ENCODE measurements at regions not wholly inside any gene's neighbourhood (a gene's known extent, or its start where the extent isn't known, plus 50 kb on each side); places are given as distances from the start of the nearest gene placed in this dataset.
"Not testable (repeated sequence)": the region's sequence is repeated elsewhere in the genome, so short reads cannot be mapped to it uniquely, and the experiment has no call there.

DNA sequence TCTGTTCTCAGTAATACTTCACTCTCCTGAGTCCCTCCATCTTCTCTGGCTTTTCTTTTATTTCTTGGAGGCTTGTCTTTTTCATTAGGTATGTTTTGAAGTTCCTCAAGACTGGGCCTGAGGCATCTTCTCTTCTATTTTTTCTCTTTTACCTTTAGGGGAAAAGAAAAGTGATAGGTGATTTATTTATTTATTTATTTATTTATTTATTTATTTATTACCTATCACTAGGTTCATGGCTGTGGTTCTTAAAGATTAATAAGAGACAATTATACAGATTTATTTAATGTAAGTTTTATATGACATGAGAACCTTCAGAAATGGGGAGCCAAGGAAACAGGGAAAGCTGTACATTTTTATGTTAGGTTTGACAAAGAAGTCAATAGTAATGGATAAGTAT is 330.3 kb upstream of the RBMS3 start:
- no peak for DNase-seq (ENCODE audit: low spot score)

GRCh38 chr3:28951772-28952556 is 328.9 kb upstream of the RBMS3 start:
- no peak for DNase-seq (ENCODE audit: low spot score)

- no peak for DNase-seq (ENCODE audit: low spot score)
These were observed 322.2 kb upstream of the RBMS3 start for GRCh38 chr3:28958656-28959055.

GRCh38 chr3:28971156-28971555 is 309.7 kb upstream of the RBMS3 start:
- no peak for DNase-seq (ENCODE audit: low spot score)

DNA sequence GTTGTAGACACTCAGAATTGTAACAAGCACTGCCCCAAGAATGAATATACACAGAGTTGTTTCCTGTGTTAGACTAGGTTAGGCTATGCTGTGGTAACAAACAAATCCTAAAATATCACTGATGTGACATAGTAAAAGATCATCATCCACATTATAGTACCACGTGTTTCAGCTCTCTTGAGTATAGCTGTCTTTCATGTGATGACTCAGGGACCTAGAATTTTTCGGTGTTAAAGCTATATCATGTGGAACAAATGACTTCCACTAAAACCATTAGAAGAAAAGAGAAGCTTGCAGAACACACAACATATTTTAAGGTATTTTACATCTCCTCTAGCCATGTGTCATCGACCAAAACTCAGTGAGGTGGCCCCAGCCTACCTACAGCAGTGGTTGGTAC is 307.9 kb upstream of the RBMS3 start:
- no peak for DNase-seq (ENCODE audit: low spot score)

DNA sequence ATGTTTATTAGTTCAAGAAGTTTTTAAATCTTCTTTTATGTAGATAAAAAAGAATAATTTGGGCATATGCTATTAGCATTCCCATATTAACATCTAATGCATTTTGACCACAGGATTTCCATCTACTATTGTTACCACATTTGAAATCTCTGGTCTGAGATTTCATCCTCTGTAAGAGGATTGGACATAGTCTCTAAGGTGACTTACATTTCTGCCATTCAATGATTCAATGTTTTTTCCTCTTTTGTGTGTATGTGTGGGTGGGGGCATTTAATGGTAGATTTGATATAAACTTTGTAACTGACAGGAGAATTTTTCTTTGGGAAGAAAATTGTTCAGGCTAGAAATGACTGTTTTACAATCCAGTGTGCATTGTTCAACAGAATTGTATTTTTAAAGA is 307.3 kb upstream of the RBMS3 start:
- DNase-seq (ENCODE audit: low spot score): no peak

DNA sequence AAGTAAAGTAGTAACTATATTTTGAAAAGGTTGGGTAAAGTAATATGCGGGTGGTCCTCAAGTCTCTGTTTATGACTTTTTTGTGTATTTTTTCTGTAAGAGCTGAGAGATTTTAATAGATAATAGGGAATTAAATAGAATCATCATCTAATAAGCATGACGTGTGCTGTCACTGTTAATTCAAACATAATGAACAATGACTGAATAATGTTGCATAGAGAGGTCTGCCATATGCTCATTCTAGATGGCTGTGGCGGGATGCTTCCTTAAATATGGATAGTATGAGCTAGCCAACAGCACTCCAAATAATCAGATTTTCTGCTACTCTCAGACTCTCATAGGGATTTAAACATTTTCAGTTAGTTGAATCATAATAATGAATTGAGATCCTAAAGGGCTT is 302.8 kb upstream of the RBMS3 start:
- DNase-seq (ENCODE audit: low spot score): no peak

DNA sequence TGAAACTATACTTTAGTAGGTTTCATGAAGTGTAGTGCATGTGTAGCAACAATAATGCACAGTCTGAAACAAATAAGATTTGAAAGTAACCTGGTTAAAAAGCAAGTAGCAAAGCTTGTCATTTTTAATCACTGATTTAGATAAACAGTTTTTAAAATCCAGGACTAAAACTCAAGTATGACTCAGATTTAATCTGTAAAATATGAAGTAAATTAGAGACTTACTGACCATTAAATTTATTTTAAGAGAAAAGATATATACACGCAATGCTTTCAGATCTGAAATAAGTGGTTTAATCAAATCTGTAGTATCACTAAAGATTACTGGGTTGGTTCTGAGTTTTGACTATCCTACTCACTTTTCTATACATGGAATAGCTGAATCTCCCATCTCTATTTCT is 300.7 kb upstream of the RBMS3 start:
- no peak for DNase-seq (ENCODE audit: low spot score)

- DNase-seq (ENCODE audit: low spot score): no peak
These were observed 300.2 kb upstream of the RBMS3 start for GRCh38 chr3:28980631-28981030.

DNA sequence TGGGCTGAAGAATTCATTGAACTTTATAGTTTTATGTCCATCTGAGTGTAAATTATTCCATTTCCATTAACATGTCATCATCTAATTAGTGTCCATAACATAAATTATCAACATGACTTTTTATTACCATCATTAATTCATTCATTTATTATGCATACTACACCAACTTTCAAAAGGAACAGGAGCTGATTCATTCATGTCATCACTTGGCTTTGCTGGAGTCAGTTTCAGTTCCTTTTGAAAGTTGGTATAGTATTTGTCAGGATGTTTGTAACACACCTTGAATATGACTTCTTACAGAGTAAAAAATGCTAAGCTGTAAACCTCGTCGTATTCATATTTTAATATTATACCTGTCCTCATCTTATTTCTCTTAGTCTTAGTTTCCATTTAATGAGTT is 298.0 kb upstream of the RBMS3 start:
- no peak for DNase-seq (ENCODE audit: low spot score)

DNA sequence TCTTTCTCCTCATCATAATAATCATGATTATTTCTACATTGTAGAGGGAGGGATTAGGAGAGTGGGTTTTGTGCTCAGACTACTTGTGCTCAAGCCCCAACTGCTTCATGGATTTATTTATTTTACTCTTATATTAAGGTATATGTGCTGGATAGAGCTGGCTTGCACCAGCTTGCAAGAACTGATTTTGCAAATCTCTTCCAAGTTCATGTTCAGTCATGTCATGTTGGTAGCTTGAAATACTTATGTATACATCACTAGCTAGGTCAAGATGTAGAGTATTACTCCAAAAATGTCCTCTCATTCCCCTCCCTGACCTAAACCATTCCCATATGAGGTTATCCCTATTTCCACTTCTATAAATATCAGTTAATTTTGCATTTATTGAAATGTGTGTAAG is 293.9 kb upstream of the RBMS3 start:
- no peak for DNase-seq (ENCODE audit: low spot score)

GRCh38 chr3:28989646-28990089 is 291.2 kb upstream of the RBMS3 start:
- DNase-seq (ENCODE audit: low spot score): no peak

DNA sequence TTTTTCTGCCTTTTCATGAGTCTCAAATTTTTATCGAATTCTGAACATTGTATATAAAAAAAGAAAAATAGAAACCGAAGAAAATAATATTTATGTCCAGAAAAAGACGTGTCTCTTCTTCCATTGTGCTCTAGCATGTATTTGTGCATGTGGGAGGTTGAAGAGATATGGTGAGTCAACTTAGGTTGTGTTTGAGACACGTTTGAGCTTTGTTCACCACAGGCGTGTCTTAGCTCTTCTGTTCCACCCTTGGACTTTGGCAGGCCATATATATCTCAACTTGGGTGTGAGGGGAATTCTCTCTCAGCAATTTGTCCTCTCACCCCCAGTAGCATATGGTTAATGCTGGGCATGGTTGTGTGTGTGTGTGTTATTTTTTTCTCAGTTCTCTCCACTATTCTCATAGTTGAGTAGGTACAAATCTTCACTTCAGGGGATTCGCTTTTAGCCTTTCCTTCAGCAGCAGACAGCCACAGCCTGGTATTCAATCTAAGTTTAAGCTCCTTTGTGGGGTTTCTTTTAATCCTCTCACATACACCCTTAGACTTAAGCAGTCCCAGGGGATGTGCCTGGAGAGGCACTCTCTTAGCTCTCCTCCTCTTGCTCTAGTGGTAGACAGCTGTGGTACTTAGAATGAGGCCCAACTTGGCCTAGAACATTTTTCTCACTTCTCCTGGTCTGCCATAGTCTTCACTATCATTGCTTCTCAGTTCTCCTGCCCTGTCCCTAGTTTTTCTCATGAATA is 286.5 kb upstream of the RBMS3 start:
- DNase-seq (ENCODE audit: low spot score): no peak

DNA sequence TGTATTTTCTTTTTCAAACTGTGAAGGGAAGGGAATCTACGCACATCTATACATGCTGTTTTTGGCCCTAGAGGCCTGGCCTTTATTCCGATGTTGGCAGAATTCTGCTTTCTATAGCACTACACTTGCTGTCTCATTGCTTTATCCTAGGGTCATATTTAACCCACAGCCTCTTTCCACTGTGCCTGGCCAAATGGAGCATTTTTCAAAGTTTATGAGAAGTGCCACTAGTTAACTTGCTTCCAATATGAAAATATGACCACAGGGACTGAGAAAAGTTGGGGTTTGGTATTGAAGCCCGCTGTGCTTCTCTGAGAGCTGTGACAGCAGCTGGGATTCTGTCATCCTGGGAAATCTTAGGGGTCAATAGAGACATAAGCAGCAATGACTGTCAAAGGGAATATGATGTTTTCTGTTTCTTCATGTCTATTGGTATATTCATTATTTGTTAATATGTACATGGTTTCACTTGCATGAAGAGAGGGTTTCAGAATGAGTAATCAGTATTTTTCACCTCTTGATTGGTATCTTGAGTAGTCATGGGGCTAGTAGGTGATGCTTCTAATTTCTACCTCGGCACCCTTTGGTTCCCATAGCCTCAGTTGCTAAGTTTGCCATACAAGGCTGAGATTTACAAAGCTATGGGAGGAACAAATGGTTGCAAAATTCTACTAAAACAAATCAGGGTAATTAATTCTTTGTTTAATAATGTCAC is 275.8 kb upstream of the RBMS3 start:
- DNase-seq (ENCODE audit: low spot score): no peak

- no peak for DNase-seq (ENCODE audit: low spot score)
These were observed 275.0 kb upstream of the RBMS3 start for GRCh38 chr3:29005862-29006261.

DNA sequence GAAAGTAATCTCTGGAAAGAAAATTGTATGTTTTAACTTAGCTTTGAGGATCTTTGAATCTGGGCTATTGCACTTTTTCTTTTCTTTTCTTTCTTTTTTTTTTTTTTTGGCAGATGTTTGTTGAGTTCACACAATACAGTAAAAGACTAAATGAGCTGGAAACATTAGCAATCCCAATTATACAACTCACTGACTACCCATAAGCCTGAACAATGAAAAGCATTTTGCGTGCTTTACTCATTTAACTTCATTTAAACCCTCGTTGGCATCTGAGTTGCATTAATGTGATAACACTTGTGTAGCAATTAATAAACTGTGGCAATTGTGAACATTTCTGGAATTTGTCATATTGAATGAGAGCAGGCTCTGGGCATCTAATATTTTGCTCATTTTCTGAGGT is 269.4 kb upstream of the RBMS3 start:
- DNase-seq (ENCODE audit: low spot score): no peak

DNA sequence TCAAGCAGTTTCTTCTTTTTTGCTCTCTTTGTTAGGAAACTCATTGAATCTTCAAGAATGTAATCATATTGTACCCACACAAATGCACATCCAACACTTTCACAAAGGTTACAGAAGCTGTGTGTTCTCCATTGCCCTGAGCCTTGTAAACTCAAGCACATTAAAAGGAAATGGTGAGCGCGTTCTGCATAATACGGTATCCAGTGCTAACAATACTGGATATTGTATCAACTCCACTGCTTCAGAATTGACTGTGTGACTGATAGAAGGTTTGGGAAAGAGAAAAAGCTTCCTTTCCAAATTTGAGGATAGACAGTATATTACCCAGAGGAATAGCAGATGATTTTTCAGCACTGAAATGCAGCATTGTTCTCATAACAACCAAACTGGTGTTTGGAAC is 268.9 kb upstream of the RBMS3 start:
- DNase-seq (ENCODE audit: low spot score): no peak

DNA sequence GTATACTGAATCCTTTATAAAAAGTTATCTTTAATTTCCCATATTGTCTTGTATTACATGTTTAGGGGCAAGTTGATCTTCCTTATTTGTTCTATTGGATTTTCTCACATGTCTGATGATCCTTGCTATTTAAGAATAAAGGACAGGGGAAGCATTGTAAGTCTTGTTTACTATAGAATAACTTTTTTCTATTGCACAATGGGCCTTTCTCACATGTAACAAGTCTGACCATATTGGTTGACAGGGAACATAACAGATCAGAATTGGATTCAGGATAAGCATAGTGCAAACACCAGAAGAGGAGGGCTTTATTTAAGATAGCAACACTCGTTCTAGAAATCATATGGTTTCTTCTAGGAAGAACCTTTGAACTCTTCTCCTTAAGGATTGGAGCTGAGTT is 257.9 kb upstream of the RBMS3 start:
- no peak for DNase-seq (ENCODE audit: low spot score)

- DNase-seq (ENCODE audit: low spot score): no peak
These were observed 254.6 kb upstream of the RBMS3 start for GRCh38 chr3:29026286-29026685.

DNA sequence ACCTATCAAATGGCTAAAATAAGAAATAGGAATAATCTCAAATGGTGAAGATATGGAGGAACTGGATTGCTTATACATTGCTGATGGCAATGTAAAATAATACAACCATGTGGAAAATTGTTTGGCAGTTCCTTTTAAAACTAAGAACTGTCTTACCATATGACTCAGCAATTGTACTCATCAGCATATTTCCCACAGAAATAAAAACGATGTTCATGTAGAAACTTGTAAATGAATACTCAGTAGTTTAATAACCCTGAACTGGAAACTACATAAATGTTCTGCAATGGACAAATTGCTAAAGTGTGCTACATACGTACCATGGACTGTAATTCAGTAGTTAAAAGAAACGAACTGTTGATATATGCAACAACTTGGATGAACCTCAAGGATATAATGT is 253.9 kb upstream of the RBMS3 start:
- no peak for DNase-seq (ENCODE audit: low spot score)

DNA sequence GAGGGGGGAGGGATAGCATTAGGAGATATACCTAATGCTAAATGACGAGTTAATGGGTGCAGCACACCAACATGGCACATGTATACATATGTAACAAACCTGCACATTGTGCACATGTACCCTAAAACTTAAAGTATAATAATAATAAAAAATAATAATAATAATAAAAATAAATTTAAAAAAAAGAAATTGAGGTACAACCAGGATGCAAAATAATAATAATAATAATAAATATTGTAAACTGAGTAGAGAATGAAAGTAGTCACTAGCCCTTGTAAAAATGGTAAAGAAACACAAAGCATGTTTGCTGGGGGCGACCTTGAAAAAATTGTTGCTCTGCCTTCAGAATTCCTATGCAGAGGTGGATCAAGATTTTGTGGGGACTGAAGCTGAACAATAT is 249.7 kb upstream of the RBMS3 start:
- not testable (repeated sequence) for DNase-seq (ENCODE audit: low spot score)

DNA sequence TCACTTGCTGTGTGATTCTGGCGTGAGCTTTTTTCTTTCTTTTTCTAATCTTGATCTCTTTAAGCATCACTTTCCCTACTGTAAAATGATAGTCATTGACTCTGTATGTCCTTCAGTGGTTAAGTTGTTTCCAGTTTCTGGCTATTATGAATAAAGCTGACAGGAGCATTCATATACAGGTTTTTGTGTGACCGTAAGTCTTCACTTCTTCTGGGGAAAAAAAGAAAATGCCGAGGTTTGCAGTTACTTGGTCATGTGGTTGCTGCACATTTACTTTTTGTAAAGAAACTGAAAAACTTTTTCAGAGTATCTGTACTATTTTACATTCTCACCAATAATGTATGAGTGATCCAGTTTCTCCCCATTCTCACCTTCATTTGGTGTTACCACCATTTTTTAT is 247.4 kb upstream of the RBMS3 start:
- no peak for DNase-seq (ENCODE audit: low spot score)

- no peak for DNase-seq (ENCODE audit: low spot score)
These were observed 230.7 kb upstream of the RBMS3 start for GRCh38 chr3:29050155-29050554.
